PC-9 (cell line): ENCODE measurements at regions not wholly inside any gene's neighbourhood (a gene's known extent, or its start where the extent isn't known, plus 50 kb on each side); places are given as distances from the start of the nearest gene placed in this dataset.

Experiments used
- BruUV-seq: library from RNA; stranded (reverse); fragments of 400-500 nt; replicated peaks from 2 replicates; lab custom pipeline; 2021; lab: Mats Ljungman, UMichigan
- CTCF ChIA-PET: fragments of 300-600 bp; sonication (Branson Sonifier 250); formaldehyde crosslinking; loops from one replicate; lab custom pipeline; 2022; ENCODE audit warnings: antibody characterized with exemption; lab: Charles Lee
- POLR2A ChIA-PET: fragments of 300-600 bp; sonication (Branson Sonifier 250); formaldehyde crosslinking; loops from one replicate; lab custom pipeline; 2022; ENCODE audit warnings: antibody characterized with exemption; ENCODE audit not compliant: unreplicated experiment; lab: Charles Lee
- DNase-seq, 2 experiments: peaks; one replicate each; pipeline versions ENCODE4 v3.0.0 to v3.0.0-alpha.2; 2015 to 2022; ENCODE audit warnings: mixed read lengths in 1 of 2
- H2AFZ ChIP-seq: fragments of 200-600 bp; sonication (generic); 2 replicates; pipeline ENCODE4 v1.8.1; 2017; ENCODE audit warnings: antibody characterized with exemption
- H3F3A ChIP-seq: fragments of 200-600 bp; sonication (generic); 2 replicates; pipeline ENCODE4 v1.8.1; 2017; ENCODE audit warnings: antibody characterized with exemption, mild to moderate bottlenecking, low read depth; ENCODE audit not compliant: insufficient read depth
- H3K27ac ChIP-seq: fragments of 200-600 bp; sonication (generic); 2 replicates; pipeline ENCODE4 v1.6.1; 2016; ENCODE audit warnings: mixed run types
- H3K27me3 ChIP-seq: fragments of 200-600 bp; sonication (generic); 2 replicates; pipeline ENCODE4 v1.6.1; 2016; ENCODE audit warnings: low read depth, mixed run types; ENCODE audit not compliant: insufficient read depth
- H3K36me3 ChIP-seq: fragments of 200-600 bp; sonication (generic); 2 replicates; pipeline ENCODE4 v1.6.1; 2016; ENCODE audit warnings: low read depth, mixed run types
- H3K4me1 ChIP-seq: fragments of 200-600 bp; sonication (generic); replicated peaks from 2 replicates; pipeline ENCODE4 v1.6.1; 2016; ENCODE audit warnings: mixed run types; ENCODE audit not compliant: insufficient read depth
- H3K4me2 ChIP-seq: fragments of 200-600 bp; sonication (generic); 2 replicates; pipeline ENCODE4 v1.6.1; 2017; ENCODE audit warnings: mixed run types
- H3K4me3 ChIP-seq: fragments of 200-600 bp; sonication (generic); 2 replicates; pipeline ENCODE4 v1.6.1; 2016; ENCODE audit warnings: mixed run types
- H3K79me2 ChIP-seq: fragments of 200-600 bp; sonication (generic); 2 replicates; pipeline ENCODE4 v1.6.1; 2017; ENCODE audit warnings: low read depth, mixed run types
- H3K9me2 ChIP-seq: fragments of 200-600 bp; sonication (generic); 2 replicates; pipeline ENCODE4 v1.8.1; 2017; ENCODE audit warnings: mild to moderate bottlenecking; ENCODE audit not compliant: insufficient read depth
- H3K9me3 ChIP-seq: fragments of 200-600 bp; sonication (generic); 2 replicates; pipeline ENCODE4 v1.8.1; 2016; ENCODE audit warnings: low read depth; ENCODE audit not compliant: insufficient read depth
- H4K20me1 ChIP-seq: fragments of 200-600 bp; sonication (generic); 2 replicates; pipeline ENCODE4 v1.8.1; 2017; ENCODE audit not compliant: insufficient read depth
- CTCF ChIP-seq: fragments of 200-600 bp; sonication (generic); conservative IDR thresholded peaks from 2 replicates; pipeline ENCODE4 v1.6.1; 2017; ENCODE audit warnings: mixed run types, antibody characterized with exemption, mild to moderate bottlenecking, moderate library complexity
- EZH2 ChIP-seq: fragments of 200-600 bp; sonication (generic); IDR thresholded peaks from 2 replicates; pipeline ENCODE4 v1.8.0; 2017; ENCODE audit warnings: antibody characterized with exemption, low read depth
- intact Hi-C: fragments of 100-400 bp; cut with micrococcal nuclease; formaldehyde crosslinking; loops from one replicate; pipeline ENCODE4 v1.10.0; 2022; ENCODE audit not compliant: unreplicated experiment

- Histone ChIP-seq H3K4me1 (peaks cover 26% of the 10 kb centered on the region), H3K27ac (peak overlapping the region; percentile 66), H2AFZ (peak overlapping the region; percentile 83), H3K27me3 (no peaks in the 10 kb centered on the region), H3F3A (peaks cover 16% of the 10 kb centered on the region), H3K4me2 (peak overlapping the region; percentile 82), H3K36me3 (no peaks in the 10 kb centered on the region), H3K4me3 (peak overlapping the region; percentile 61; the same call in 1 of the 2 replicates), H3K9me3 (no peaks in the 10 kb centered on the region), H4K20me1 (no peaks in the 10 kb centered on the region), H3K79me2 (no peaks in the 10 kb centered on the region), H3K9me2 (no peaks in the 10 kb centered on the region)
- TSS peak; percentile 67 for BruUV-seq
- ChIA-PET CTCF (no interaction called here), POLR2A (no interaction called here)
- TF ChIP-seq EZH2 (no peak), CTCF (no peak)
- intact Hi-C loops: loop anchor here (1.0 to 5.0 kb wide), 7 partner anchors 132 to 485 kb away; no protein-coding TSS in a partner anchor
- DNase-seq: no peak
Observed at GRCh38 chr5:159772698-159773061, 143.6 kb upstream of the ADRA1B start.

GRCh38 chr5:159773062-159773924, 143.0 kb upstream of the ADRA1B start:
- H3K4me2 ChIP-seq: peak overlapping the region; percentile 82
- DNase-seq: peak; percentile 71 to 83
- TF ChIP-seq EZH2 (no peak), CTCF (peak; percentile 38; the same call in 1 of the 2 replicates)
- H3K4me3 ChIP-seq: peak overlapping the region; percentile 61
- peak overlapping the region; percentile 83 for H2AFZ ChIP-seq
- H3K9me2 ChIP-seq: no peaks in the 10 kb centered on the region
- BruUV-seq: no TSS peak
- H3F3A ChIP-seq: peaks cover 16% of the 10 kb centered on the region
- peaks cover 33% of the 10 kb centered on the region for H3K4me1 ChIP-seq
- no peaks in the 10 kb centered on the region for H3K9me3 ChIP-seq
- no peaks in the 10 kb centered on the region for H4K20me1 ChIP-seq
- ChIA-PET CTCF (interaction anchor here (0.5 to 1.4 kb wide), 3 partner anchors 44 to 257 kb away, joined by 4 read pairs; no protein-coding TSS in a partner anchor), POLR2A (interaction anchor here (0.6 kb wide), 1 partner anchor 316 kb away, joined by 3 read pairs; no protein-coding TSS in a partner anchor)
- H3K27me3 ChIP-seq: no peaks in the 10 kb centered on the region
- no peaks in the 10 kb centered on the region for H3K79me2 ChIP-seq
- intact Hi-C loops: loop anchor here (1.0 to 5.0 kb wide), 7 partner anchors 132 to 486 kb away; no protein-coding TSS in a partner anchor
- H3K27ac ChIP-seq: peak overlapping the region; percentile 66
- no peaks in the 10 kb centered on the region for H3K36me3 ChIP-seq

- peaks cover 16% of the 10 kb centered on the region for H3F3A ChIP-seq
- TF ChIP-seq EZH2 (no peak), CTCF (no peak)
- ChIA-PET CTCF (interaction anchor here (0.6 to 1.4 kb wide), 2 partner anchors 43 to 644 kb away, joined by 4 read pairs; partner anchors contain the start of gene SLU7), POLR2A (no interaction called here)
- intact Hi-C loops: loop anchor here (5.0 kb wide), 3 partner anchors 53 to 487 kb away; no protein-coding TSS in a partner anchor
- H3K4me1 ChIP-seq: peaks cover 45% of the 10 kb centered on the region
- no peak for DNase-seq
- H3K9me3 ChIP-seq: no peaks in the 10 kb centered on the region
- H2AFZ ChIP-seq: no peak overlapping the region
- H3K36me3 ChIP-seq: no peaks in the 10 kb centered on the region
- H3K4me2 ChIP-seq: no peak overlapping the region
- H3K4me3 ChIP-seq: no peak overlapping the region
- H3K79me2 ChIP-seq: no peaks in the 10 kb centered on the region
- H4K20me1 ChIP-seq: no peaks in the 10 kb centered on the region
- H3K27me3 ChIP-seq: no peaks in the 10 kb centered on the region
- H3K27ac ChIP-seq: no peak overlapping the region
- BruUV-seq: no TSS peak
- no peaks in the 10 kb centered on the region for H3K9me2 ChIP-seq
Observed at GRCh38 chr5:159774476-159775031, 141.7 kb upstream of the ADRA1B start.
